DND-41 (cell line): ENCODE measurements at regions not wholly inside any gene's neighbourhood (a gene's known extent, or its start where the extent isn't known, plus 50 kb on each side); places are given as distances from the start of the nearest gene placed in this dataset.

Experiments
- ATAC-seq: fragments of 200-7000 bp; cut with Tn5 transposase; 3 replicates; pipeline ENCODE4 v1.9.1; 2021; ENCODE audit warnings: low read depth; ENCODE audit not compliant: insufficient read depth
- DNase-seq: peaks from one replicate; pipeline ENCODE4 v3.0.0-alpha.2; 2020
- H2AFZ ChIP-seq: 2 replicates; pipeline ENCODE4 v1.6.0; 2012; ENCODE audit warnings: low read depth, low read length
- H3K27ac ChIP-seq: 2 replicates; pipeline ENCODE4 v1.5.1; 2012; ENCODE audit warnings: low read length, inconsistent platforms
- H3K27me3 ChIP-seq: fragments of 200-600 bp; sonication (generic); 2 replicates; pipeline ENCODE4 v1.6.0; 2012; ENCODE audit warnings: low read length, mild to moderate bottlenecking, inconsistent platforms; ENCODE audit not compliant: insufficient read depth, poor library complexity
- H3K36me3 ChIP-seq: 2 replicates; pipeline ENCODE4 v1.5.1; 2012; ENCODE audit warnings: low read length, inconsistent platforms; ENCODE audit not compliant: insufficient read depth
- H3K4me1 ChIP-seq: 2 replicates; pipeline ENCODE4 v1.5.1; 2012; ENCODE audit warnings: mild to moderate bottlenecking, low read length; ENCODE audit not compliant: insufficient read depth
- H3K4me2 ChIP-seq: 2 replicates; pipeline ENCODE4 v1.6.0; 2012; ENCODE audit warnings: mild to moderate bottlenecking, moderate library complexity, low read length, inconsistent platforms; ENCODE audit not compliant: insufficient read depth
- H3K4me3 ChIP-seq, 2 experiments: fragments of 200-600 bp in 1 of 2; shearing (Covaris generic) in 1 of 2; 2 replicates each; pipeline ENCODE4 v1.5.1; 2012 to 2016; ENCODE audit warnings: inconsistent platforms in 2 of 2, low read length in 2 of 2, mild to moderate bottlenecking in 2 of 2, low read depth in 1 of 2, moderate library complexity in 1 of 2
- H3K79me2 ChIP-seq: 2 replicates; pipeline ENCODE4 v1.6.0; 2012; ENCODE audit warnings: low read length, inconsistent platforms; ENCODE audit not compliant: insufficient read depth
- H3K9ac ChIP-seq: 2 replicates; pipeline ENCODE4 v1.6.0; 2012; ENCODE audit warnings: low read depth, mild to moderate bottlenecking, inconsistent platforms, low read length, moderate library complexity
- H3K9me3 ChIP-seq: 2 replicates; pipeline ENCODE4 v1.5.1; 2012; ENCODE audit warnings: low read length, moderate library complexity, mild to moderate bottlenecking, inconsistent platforms; ENCODE audit not compliant: insufficient read depth, severe bottlenecking
- H4K20me1 ChIP-seq: 2 replicates; pipeline ENCODE4 v1.6.0; 2012; ENCODE audit warnings: low read length; ENCODE audit not compliant: insufficient read depth
- CTCF ChIP-seq: IDR thresholded peaks from 2 replicates; pipeline ENCODE4 v1.5.1; 2012; ENCODE audit warnings: borderline replicate concordance, low read length, moderate library complexity, mild to moderate bottlenecking; ENCODE audit not compliant: poor library complexity, severe bottlenecking; ENCODE audit errors: extremely low read depth
- EZH2 ChIP-seq: IDR thresholded peaks from 3 replicates; pipeline ENCODE4 v1.6.1; 2012; ENCODE audit warnings: borderline replicate concordance, low read depth, mild to moderate bottlenecking, moderate library complexity, low read length, inconsistent platforms; ENCODE audit not compliant: severe bottlenecking

GRCh38 chr2:41803361-41803760, 244.5 kb upstream of the PKDCC start:
- H3K9ac ChIP-seq: no peak overlapping the region
- no peak overlapping the region for H3K4me2 ChIP-seq
- TF ChIP-seq EZH2 (no peak), CTCF (no peak)
- no peak for ATAC-seq
- H3K27me3 ChIP-seq: no peaks in the 10 kb centered on the region
- H4K20me1 ChIP-seq: no peaks in the 10 kb centered on the region
- peaks cover 4% of the 10 kb centered on the region for H3K9me3 ChIP-seq
- no peaks in the 10 kb centered on the region for H3K4me1 ChIP-seq
- H3K36me3 ChIP-seq: no peaks in the 10 kb centered on the region
- H3K4me3 ChIP-seq: no peak overlapping the region
- no peaks in the 10 kb centered on the region for H3K79me2 ChIP-seq
- no peak overlapping the region for H2AFZ ChIP-seq
- DNase-seq: no peak
- H3K27ac ChIP-seq: no peak overlapping the region

- no peaks in the 10 kb centered on the region for H3K36me3 ChIP-seq
- ATAC-seq: no peak
- no peak for DNase-seq
- H3K4me2 ChIP-seq: no peak overlapping the region
- H4K20me1 ChIP-seq: no peaks in the 10 kb centered on the region
- H2AFZ ChIP-seq: no peak overlapping the region
- no peak overlapping the region for H3K27ac ChIP-seq
- H3K9ac ChIP-seq: no peak overlapping the region
- peak; percentile 35 for TF ChIP-seq CTCF
- TF ChIP-seq EZH2: no peak
- no peaks in the 10 kb centered on the region for H3K27me3 ChIP-seq
- peaks cover 2% of the 10 kb centered on the region for H3K9me3 ChIP-seq
- no peaks in the 10 kb centered on the region for H3K4me1 ChIP-seq
- no peaks in the 10 kb centered on the region for H3K79me2 ChIP-seq
- H3K4me3 ChIP-seq: no peak overlapping the region
Measured at GRCh38 chr2:41806286-41806685, 241.5 kb upstream of the PKDCC start.

- no peaks in the 10 kb centered on the region for H3K36me3 ChIP-seq
- no peak overlapping the region for H3K4me3 ChIP-seq
- ATAC-seq: no peak
- no peak for TF ChIP-seq EZH2
- TF ChIP-seq CTCF: no peak
- no peak overlapping the region for H3K27ac ChIP-seq
- H3K4me1 ChIP-seq: no peaks in the 10 kb centered on the region
- DNase-seq: no peak
- H3K9me3 ChIP-seq: peaks cover 3% of the 10 kb centered on the region
- no peak overlapping the region for H3K9ac ChIP-seq
- no peaks in the 10 kb centered on the region for H3K79me2 ChIP-seq
- no peak overlapping the region for H3K4me2 ChIP-seq
- no peaks in the 10 kb centered on the region for H3K27me3 ChIP-seq
- no peak overlapping the region for H2AFZ ChIP-seq
- H4K20me1 ChIP-seq: no peaks in the 10 kb centered on the region
Measured at GRCh38 chr2:41821167-41821566, 226.7 kb upstream of the PKDCC start.

- Histone ChIP-seq H2AFZ (no peak overlapping the region), H3K4me3 (no peak overlapping the region), H3K27ac (no peak overlapping the region), H3K27me3 (peaks cover 18% of the 10 kb centered on the region), H3K9me3 (no peaks in the 10 kb centered on the region), H3K79me2 (no peaks in the 10 kb centered on the region), H3K4me1 (no peaks in the 10 kb centered on the region), H3K36me3 (no peaks in the 10 kb centered on the region), H3K9ac (no peak overlapping the region), H3K4me2 (no peak overlapping the region), H4K20me1 (no peaks in the 10 kb centered on the region)
- ATAC-seq (no peak), DNase-seq (no peak)
- TF ChIP-seq CTCF: no peak
- TF ChIP-seq EZH2: no peak
Measured at GRCh38 chr2:41826921-41827320, 220.9 kb upstream of the PKDCC start.
